Suprapubic skin (tissue), 4 donors: ENCODE measurements at regions not wholly inside any gene's neighbourhood (a gene's known extent, or its start where the extent isn't known, plus 50 kb on each side); places are given as distances from the start of the nearest gene placed in this dataset.

Experiments
- EP300 ChIP-seq: sonication (generic); formaldehyde crosslinking; IDR thresholded peaks from one replicate; pipeline ENCODE4 v1.6.1; 2017; ENCODE audit warnings: antibody characterized with exemption
- POLR2A ChIP-seq, 2 donors: fragments of 450-650 bp; IDR thresholded peaks; one replicate each; pipeline ENCODE4 v1.6.1; 2017; ENCODE audit warnings: antibody characterized with exemption in 2 of 2, mild to moderate bottlenecking in 2 of 2, moderate library complexity in 2 of 2
- POLR2AphosphoS5 ChIP-seq, 3 donors: sonication (generic); formaldehyde crosslinking; IDR thresholded peaks; one replicate each; pipeline ENCODE4 v1.6.1; 2017; ENCODE audit warnings: antibody characterized with exemption in 3 of 3
- TF ChIP-seq, protein P1 (sequence below), 2 donors: fragments of 200-600 bp in 1 of 2; fragments of 450-650 bp in 1 of 2; sonication (generic) in 1 of 2; IDR thresholded peaks; one replicate each; pipeline ENCODE4 v1.5.1; 2016 to 2019; ENCODE audit warnings: antibody characterized with exemption in 2 of 2, mild to moderate bottlenecking in 1 of 2, moderate library complexity in 1 of 2

DNA sequence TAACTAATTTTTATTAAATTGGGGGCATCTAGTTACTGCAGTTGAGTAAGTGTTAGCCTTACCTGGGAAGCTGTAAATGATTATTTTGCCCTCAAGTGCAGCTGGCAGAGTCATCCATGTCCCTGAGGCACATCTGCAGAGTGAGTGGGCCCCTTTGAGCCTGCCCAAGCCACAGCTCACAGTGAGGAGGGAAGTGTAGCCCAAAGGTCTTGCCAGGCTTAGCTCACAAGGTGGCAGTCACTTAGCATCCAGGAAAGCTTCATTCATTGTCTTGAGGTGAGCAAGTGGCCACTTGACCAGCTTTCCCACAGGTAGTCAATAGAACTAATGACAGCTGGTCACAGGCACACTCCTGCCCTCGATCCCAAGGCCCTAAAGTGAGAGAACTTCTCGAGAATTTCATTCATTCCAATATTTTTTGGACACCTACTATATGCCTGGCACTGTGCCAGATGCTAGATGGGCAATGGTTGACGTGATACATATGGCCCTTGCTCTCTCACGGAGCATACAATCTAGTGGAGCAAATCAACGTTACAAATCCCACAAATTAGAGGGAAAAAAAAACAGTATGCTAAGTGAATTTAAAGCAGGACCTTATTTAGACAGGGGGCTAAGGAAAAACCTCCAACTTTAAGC lies 163.3 kb upstream of the IL12A start:
- TF ChIP-seq, protein P1, sequence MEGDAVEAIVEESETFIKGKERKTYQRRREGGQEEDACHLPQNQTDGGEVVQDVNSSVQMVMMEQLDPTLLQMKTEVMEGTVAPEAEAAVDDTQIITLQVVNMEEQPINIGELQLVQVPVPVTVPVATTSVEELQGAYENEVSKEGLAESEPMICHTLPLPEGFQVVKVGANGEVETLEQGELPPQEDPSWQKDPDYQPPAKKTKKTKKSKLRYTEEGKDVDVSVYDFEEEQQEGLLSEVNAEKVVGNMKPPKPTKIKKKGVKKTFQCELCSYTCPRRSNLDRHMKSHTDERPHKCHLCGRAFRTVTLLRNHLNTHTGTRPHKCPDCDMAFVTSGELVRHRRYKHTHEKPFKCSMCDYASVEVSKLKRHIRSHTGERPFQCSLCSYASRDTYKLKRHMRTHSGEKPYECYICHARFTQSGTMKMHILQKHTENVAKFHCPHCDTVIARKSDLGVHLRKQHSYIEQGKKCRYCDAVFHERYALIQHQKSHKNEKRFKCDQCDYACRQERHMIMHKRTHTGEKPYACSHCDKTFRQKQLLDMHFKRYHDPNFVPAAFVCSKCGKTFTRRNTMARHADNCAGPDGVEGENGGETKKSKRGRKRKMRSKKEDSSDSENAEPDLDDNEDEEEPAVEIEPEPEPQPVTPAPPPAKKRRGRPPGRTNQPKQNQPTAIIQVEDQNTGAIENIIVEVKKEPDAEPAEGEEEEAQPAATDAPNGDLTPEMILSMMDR (IDR thresholded peaks at IDR 0.05) = no peak
- no peak for TF ChIP-seq EP300
- no peak for TF ChIP-seq POLR2AphosphoS5 (IDR thresholded peaks at IDR 0.05)
- no peak for TF ChIP-seq POLR2A (IDR thresholded peaks at IDR 0.05)
